GM19043 (cell line): ENCODE measurements at regions not wholly inside any gene's neighbourhood (a gene's known extent, or its start where the extent isn't known, plus 50 kb on each side); places are given as distances from the start of the nearest gene placed in this dataset.

ENCODE experiments used
- ATAC-seq: cut with Tn5 transposase; IDR thresholded peaks from one replicate; pipeline ENCODE4 v1.9.1; 2021; ENCODE audit warnings: low read depth; ENCODE audit not compliant: unreplicated experiment

GRCh38 chr2:198453866-198454265 is 649.5 kb downstream of the PLCL1 start:
- no peak for ATAC-seq

GRCh38 chr2:198452327-198452726 is 647.9 kb downstream of the PLCL1 start:
- peak; percentile 49 for ATAC-seq

GRCh38 chr2:198448789-198449188 is 644.4 kb downstream of the PLCL1 start:
- no peak for ATAC-seq

GRCh38 chr2:198444800-198445287 is 640.5 kb downstream of the PLCL1 start:
- no peak for ATAC-seq

GRCh38 chr2:198441901-198442300 is 637.5 kb downstream of the PLCL1 start:
- ATAC-seq, result no peak

- ATAC-seq, result no peak
Measured at GRCh38 chr2:198441246-198441645, 636.9 kb downstream of the PLCL1 start.

- no peak for ATAC-seq
Measured at GRCh38 chr2:198440833-198441232, 636.4 kb downstream of the PLCL1 start.

- no peak for ATAC-seq
Measured at GRCh38 chr2:198438331-198438730, 633.9 kb downstream of the PLCL1 start.

GRCh38 chr2:198424112-198424511 is 619.7 kb downstream of the PLCL1 start:
- no peak for ATAC-seq

GRCh38 chr2:198417836-198418235 is 613.4 kb downstream of the PLCL1 start:
- no peak for ATAC-seq

- no peak for ATAC-seq
Measured at GRCh38 chr2:198414976-198415375, 610.6 kb downstream of the PLCL1 start.

- ATAC-seq, result no peak
Measured at GRCh38 chr2:198411936-198412335, 607.5 kb downstream of the PLCL1 start.

GRCh38 chr2:198408171-198408570 is 603.8 kb downstream of the PLCL1 start:
- ATAC-seq, result no peak

- no peak for ATAC-seq
Measured at GRCh38 chr2:198405311-198405710, 600.9 kb downstream of the PLCL1 start.

- no peak for ATAC-seq
Measured at GRCh38 chr2:198401644-198402043, 597.3 kb downstream of the PLCL1 start.

- ATAC-seq, result no peak
Measured at GRCh38 chr2:198400999-198401398, 596.6 kb downstream of the PLCL1 start.

- no peak for ATAC-seq
Measured at GRCh38 chr2:198394208-198394607, 589.8 kb downstream of the PLCL1 start.

GRCh38 chr2:198390670-198391069 is 586.3 kb downstream of the PLCL1 start:
- ATAC-seq, result no peak

- ATAC-seq, result no peak
Measured at GRCh38 chr2:198387677-198388076, 583.3 kb downstream of the PLCL1 start.

GRCh38 chr2:198385856-198386255 is 581.5 kb downstream of the PLCL1 start:
- ATAC-seq, result no peak

GRCh38 chr2:198385326-198385725 is 580.9 kb downstream of the PLCL1 start:
- no peak for ATAC-seq

- no peak for ATAC-seq
Measured at GRCh38 chr2:198383392-198383791, 579.0 kb downstream of the PLCL1 start.

- no peak for ATAC-seq
Measured at GRCh38 chr2:198382811-198383210, 578.4 kb downstream of the PLCL1 start.
